Smooth muscle cell (in vitro differentiated cells): ENCODE measurements at regions not wholly inside any gene's neighbourhood (a gene's known extent, or its start where the extent isn't known, plus 50 kb on each side); places are given as distances from the start of the nearest gene placed in this dataset.
A peak's percentile ranks its signal among the peaks of the same experiment; 100 is the strongest.

Source experiments
- DNase-seq: peaks from one replicate; lab custom pipeline; 2025; ENCODE audit not compliant: unreplicated experiment; lab: John Stamatoyannopoulos, UW
- H2AFZ ChIP-seq: fragments of 200-600 bp; sonication (generic); 2 replicates; pipeline ENCODE4 v1.6.0; 2016; ENCODE audit warnings: antibody characterized with exemption, low read depth, mild to moderate bottlenecking
- H3F3A ChIP-seq: fragments of 200-600 bp; sonication (generic); 2 replicates; pipeline ENCODE4 v1.6.0; 2017; ENCODE audit warnings: antibody characterized with exemption, low read depth
- H3K27ac ChIP-seq: fragments of 200-600 bp; sonication (generic); 2 replicates; pipeline ENCODE4 v1.5.1; 2016; ENCODE audit warnings: low read depth, mild to moderate bottlenecking
- H3K27me3 ChIP-seq: fragments of 200-600 bp; sonication (generic); 2 replicates; pipeline ENCODE4 v1.6.1; 2016; ENCODE audit warnings: low read depth, mild to moderate bottlenecking
- H3K36me3 ChIP-seq: fragments of 200-600 bp; sonication (generic); 2 replicates; pipeline ENCODE4 v1.5.1; 2016; ENCODE audit warnings: low read depth
- H3K4me1 ChIP-seq: fragments of 200-600 bp; sonication (generic); 2 replicates; pipeline ENCODE4 v1.5.1; 2016; ENCODE audit warnings: low read depth
- H3K4me2 ChIP-seq: fragments of 200-600 bp; sonication (generic); 2 replicates; pipeline ENCODE4 v1.6.0; 2016; ENCODE audit warnings: mild to moderate bottlenecking
- H3K4me3 ChIP-seq: fragments of 200-600 bp; sonication (generic); 2 replicates; pipeline ENCODE4 v1.5.1; 2016; ENCODE audit warnings: mild to moderate bottlenecking
- H3K79me2 ChIP-seq: fragments of 200-600 bp; sonication (generic); 2 replicates; pipeline ENCODE4 v1.6.0; 2016; ENCODE audit warnings: low read depth, mild to moderate bottlenecking
- H3K9ac ChIP-seq: fragments of 200-600 bp; sonication (generic); 2 replicates; pipeline ENCODE4 v1.6.0; 2016; ENCODE audit warnings: low read depth
- H3K9me3 ChIP-seq: fragments of 200-600 bp; sonication (generic); replicated peaks from 2 replicates; pipeline ENCODE4 v1.5.1; 2016; ENCODE audit warnings: low read depth
- H4K20me1 ChIP-seq: fragments of 200-600 bp; sonication (generic); 2 replicates; pipeline ENCODE4 v1.6.0; 2016; ENCODE audit warnings: low read depth
- CTCF ChIP-seq: fragments of 200-600 bp; sonication (generic); IDR thresholded peaks from 2 replicates; pipeline ENCODE4 v1.5.1; 2017; ENCODE audit warnings: borderline replicate concordance, mild to moderate bottlenecking, antibody characterized with exemption; ENCODE audit not compliant: insufficient read depth, poor library complexity, severe bottlenecking
- WGBS: methylation state at CpG from one replicate; pipeline ENCODE4 v1.1.7; 2016; ENCODE audit warnings: low lambda C conversion rate; 5-methylcytosine and 5-hydroxymethylcytosine counted together

GRCh38 chr15:69573815-69574475 is 121.3 kb downstream of the RPLP1 start:
- H3K9ac ChIP-seq: no peak overlapping the region
- 54% methylated on average over 13 of the region's 13 CpGs for WGBS
- no peaks in the 10 kb centered on the region for H3K36me3 ChIP-seq
- H3K4me1 ChIP-seq: no peaks in the 10 kb centered on the region
- no peak for DNase-seq
- peak overlapping the region; percentile 3 for H3K4me2 ChIP-seq
- no peak for TF ChIP-seq CTCF
- no peak overlapping the region for H2AFZ ChIP-seq
- H3K4me3 ChIP-seq: no peak overlapping the region
- no peak overlapping the region for H3K27ac ChIP-seq
- H3F3A ChIP-seq: no peaks in the 10 kb centered on the region
- H3K27me3 ChIP-seq: no peaks in the 10 kb centered on the region
- no peaks in the 10 kb centered on the region for H3K79me2 ChIP-seq
- no peaks in the 10 kb centered on the region for H3K9me3 ChIP-seq
- H4K20me1 ChIP-seq: no peaks in the 10 kb centered on the region

GRCh38 chr15:69574506-69574905 is 121.9 kb downstream of the RPLP1 start:
- TF ChIP-seq CTCF: no peak
- Histone ChIP-seq H3K4me1 (peaks cover 1% of the 10 kb centered on the region), H3K4me3 (no peak overlapping the region), H3K27ac (no peak overlapping the region), H3K27me3 (no peaks in the 10 kb centered on the region), H3K4me2 (no peak overlapping the region), H3K9ac (no peak overlapping the region), H3K36me3 (no peaks in the 10 kb centered on the region), H3K79me2 (no peaks in the 10 kb centered on the region), H3F3A (no peaks in the 10 kb centered on the region), H2AFZ (no peak overlapping the region), H3K9me3 (no peaks in the 10 kb centered on the region), H4K20me1 (no peaks in the 10 kb centered on the region)
- no peak for DNase-seq
- 74% methylated on average over 5 of the region's 5 CpGs for WGBS

GRCh38 chr15:69575387-69575786 is 122.8 kb downstream of the RPLP1 start:
- Histone ChIP-seq H3K9ac (no peak overlapping the region), H2AFZ (no peak overlapping the region), H3K36me3 (no peaks in the 10 kb centered on the region), H3K4me3 (no peak overlapping the region), H4K20me1 (no peaks in the 10 kb centered on the region), H3K79me2 (no peaks in the 10 kb centered on the region), H3K9me3 (no peaks in the 10 kb centered on the region), H3K27ac (no peak overlapping the region), H3F3A (no peaks in the 10 kb centered on the region), H3K4me1 (peaks cover 4% of the 10 kb centered on the region), H3K4me2 (no peak overlapping the region), H3K27me3 (no peaks in the 10 kb centered on the region)
- WGBS: 95% methylated on average over 6 of the region's 6 CpGs
- TF ChIP-seq CTCF: no peak
- DNase-seq: no peak

GRCh38 chr15:69576035-69576526 is 123.5 kb downstream of the RPLP1 start:
- Histone ChIP-seq H2AFZ (no peak overlapping the region), H3K4me1 (peaks cover 4% of the 10 kb centered on the region), H3K79me2 (no peaks in the 10 kb centered on the region), H3F3A (no peaks in the 10 kb centered on the region), H3K4me3 (no peak overlapping the region), H4K20me1 (no peaks in the 10 kb centered on the region), H3K27ac (no peak overlapping the region), H3K9me3 (no peaks in the 10 kb centered on the region), H3K36me3 (no peaks in the 10 kb centered on the region), H3K9ac (no peak overlapping the region), H3K27me3 (no peaks in the 10 kb centered on the region), H3K4me2 (no peak overlapping the region)
- DNase-seq: no peak
- WGBS: 63% methylated on average over 3 of the region's 3 CpGs
- peak; percentile 58 for TF ChIP-seq CTCF
